DMS114 treated with DMSO at 0.1 percent for 48 hours (cell line): ENCODE measurements at regions not wholly inside any gene's neighbourhood (a gene's known extent, or its start where the extent isn't known, plus 50 kb on each side); places are given as distances from the start of the nearest gene placed in this dataset.

Source experiments
- DNase-seq: peaks from one replicate; lab custom pipeline; 2025; ENCODE audit not compliant: unreplicated experiment; lab: John Stamatoyannopoulos, UW

DNA sequence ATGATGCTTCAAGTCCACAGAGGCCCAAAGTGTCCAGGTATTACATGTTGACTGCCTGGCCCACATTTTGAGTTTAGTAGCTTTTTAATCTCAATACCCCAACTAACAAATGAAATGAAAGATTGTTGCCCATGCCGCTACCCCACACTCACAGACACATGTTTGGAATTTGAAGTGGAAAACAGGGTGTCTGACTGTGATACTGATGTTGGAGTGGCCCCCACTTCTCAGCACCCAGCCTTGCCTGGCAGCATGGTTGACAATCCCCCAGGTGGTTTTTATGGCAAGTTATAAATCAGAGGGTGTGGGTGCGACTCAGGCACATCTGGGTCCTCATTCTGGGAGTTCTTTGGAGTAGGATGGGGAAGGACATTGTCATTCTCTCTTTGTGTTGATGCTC, 314.7 kb upstream of the ZNF32 start:
- DNase-seq = no peak

DNA sequence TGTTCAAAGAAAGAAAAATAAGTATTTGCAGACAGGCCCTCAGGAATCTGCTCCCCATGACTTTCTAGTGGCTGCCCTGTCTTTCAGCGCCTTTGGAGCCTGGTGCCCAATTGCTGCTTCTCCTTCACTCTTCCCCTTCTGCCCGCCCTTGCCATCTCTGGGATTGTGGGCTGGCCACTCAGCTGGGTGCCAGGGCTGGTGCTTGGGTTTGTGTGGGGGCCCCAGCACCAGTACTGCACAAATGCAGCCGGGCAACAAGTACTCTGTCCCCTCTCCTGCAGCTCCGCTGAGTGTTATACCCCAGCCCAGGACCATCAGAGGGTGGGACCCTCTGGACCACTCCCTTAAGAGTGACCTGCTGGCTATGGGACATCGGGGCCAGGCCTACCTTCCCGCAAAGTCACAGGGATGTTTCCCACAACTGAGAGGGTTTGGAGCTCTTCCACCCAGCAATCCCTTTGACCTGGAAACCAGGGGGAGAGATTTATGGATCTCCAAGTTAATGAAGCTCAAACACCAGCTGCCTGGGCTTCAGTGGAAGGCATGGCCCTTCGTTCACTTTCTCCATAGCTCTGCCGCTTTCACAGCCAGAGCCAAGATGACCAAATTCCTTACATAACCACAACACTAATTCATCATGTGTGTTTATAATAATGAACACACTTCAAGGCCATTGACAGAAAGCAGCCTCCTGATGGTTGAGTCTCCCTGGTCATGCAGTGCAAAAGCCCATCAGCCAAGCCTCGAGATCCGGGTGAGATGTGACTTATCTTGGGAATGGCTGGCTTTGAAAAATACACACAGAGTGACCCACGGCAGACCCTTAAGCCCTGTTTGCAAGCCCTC, 313.9 kb upstream of the ZNF32 start:
- DNase-seq = no peak

DNA sequence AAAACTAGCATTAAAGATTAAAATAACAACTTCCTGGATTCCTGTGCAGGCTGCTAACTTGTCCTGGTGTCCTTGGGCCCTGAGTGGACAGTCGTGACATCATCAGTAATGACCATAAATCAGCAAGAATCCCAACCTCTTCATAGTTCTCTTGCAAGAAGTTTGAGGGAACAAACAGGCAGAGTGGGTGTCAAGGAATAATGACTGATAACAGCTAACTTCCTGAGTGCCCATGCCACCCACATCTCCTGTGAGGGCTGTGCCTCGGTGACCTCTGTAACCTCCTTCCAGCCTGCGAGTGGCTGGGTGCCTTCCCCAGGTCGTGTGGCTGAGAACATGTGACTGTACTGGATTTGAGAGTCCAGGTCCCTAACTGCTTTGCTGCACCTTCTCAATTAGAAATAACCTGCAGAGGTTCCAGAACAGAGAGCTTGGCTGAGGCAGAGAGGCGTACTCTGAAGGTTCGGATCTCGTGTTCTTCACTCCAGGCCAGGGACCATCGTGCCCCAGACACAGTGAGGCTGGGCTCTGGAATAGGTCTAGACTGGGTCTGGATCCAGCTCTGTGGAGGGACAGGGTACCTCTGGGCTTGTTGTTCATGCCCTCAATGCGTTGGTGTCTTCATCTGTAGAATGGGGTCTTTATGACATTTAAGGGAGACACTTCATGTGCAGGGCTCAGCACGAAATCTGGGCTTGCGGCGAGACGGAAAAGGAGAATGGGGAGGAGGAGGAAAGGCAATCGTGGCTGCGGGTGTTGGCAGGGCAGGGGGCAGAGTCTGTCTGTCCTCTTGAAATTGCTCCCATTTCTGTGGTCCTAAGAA, 313.1 kb upstream of the ZNF32 start:
- no peak for DNase-seq

DNA sequence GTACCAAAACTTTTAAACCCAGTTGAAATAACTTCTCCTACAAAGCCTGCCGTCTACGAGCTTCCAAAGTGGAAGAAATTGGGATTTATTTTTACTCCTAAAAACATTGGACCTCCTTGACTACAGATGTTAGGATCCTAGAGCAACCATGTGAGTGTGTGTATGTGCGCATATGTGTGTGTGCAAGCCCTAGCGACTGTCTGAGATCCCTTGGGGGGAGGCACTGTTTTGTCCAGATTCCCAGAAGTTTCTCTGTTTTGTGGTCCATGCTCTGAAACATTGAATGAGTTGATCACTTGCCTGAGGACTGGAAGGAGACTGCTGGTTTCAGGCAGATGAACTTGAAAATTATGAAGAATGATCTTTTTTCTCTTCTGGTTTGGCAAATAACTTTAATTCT, 312.3 kb upstream of the ZNF32 start:
- DNase-seq = no peak

DNA sequence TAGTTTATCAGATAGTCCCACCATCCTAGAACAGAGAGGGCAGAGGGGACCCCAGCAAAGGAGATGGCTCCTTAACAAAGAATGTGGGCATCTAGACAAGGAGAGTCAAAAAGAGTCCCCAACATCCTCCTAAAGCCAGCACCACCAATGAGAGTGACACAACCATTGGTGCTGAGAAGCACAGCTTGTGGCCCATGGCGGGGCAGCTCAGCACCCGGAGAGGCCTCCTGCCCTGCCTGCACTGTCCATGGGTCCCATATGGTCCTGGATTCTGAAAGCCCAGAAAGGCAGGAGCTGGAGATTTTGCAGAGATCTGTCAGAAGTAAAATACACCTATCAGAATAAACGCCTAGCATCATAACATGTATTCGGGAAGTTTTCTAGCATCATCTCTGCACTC, 311.8 kb upstream of the ZNF32 start:
- DNase-seq = no peak

DNA sequence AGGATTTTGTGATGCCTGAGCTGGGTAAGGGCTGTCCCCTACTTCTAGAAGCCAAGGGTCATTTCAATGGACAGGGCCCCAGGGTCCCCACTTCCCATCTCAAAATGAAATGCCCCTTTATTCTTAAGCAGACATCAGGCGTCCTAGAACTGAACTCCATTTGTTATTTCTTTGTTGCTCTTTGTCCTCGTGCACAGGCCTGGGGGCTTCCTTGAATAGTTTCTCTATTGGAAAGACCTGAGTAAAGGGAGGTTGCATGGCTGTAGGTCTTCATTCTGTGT, 311.4 kb upstream of the ZNF32 start:
- DNase-seq = no peak

DNA sequence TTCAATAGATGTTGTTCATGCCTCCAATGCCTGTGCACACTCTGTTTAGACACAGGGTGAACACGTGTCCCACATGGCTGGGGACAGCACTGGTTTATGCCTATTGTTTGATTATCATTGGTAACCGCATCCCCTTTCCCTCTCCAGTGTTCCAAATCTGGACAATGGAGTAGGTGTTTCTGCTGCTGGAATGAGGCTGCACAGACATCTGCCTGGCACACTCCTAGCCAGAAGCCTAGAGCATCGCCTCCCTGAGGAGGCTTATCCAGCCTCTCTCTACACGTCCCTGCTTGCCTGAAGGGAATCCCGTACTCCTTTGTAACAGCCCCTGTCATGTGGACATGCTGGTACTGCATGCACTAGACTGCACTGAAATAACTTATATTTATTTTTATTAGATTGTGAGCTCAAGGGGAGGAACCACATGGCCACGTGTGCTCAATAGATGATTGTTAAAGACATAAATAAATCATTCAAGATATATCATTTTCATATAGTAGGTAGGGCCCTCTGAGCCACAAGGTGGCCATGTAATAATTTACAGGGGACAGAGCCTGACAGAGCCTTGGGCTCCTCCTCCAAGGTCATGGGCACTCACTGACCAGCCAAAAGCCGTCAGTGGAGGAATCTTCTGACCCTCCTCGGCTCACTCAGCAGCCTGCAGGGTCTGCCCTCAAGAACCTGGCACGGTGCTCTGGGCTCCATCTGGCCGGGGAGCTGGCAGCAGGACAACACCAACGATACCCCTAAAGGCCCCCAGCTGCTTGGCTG, 310.9 kb upstream of the ZNF32 start:
- no peak for DNase-seq

DNA sequence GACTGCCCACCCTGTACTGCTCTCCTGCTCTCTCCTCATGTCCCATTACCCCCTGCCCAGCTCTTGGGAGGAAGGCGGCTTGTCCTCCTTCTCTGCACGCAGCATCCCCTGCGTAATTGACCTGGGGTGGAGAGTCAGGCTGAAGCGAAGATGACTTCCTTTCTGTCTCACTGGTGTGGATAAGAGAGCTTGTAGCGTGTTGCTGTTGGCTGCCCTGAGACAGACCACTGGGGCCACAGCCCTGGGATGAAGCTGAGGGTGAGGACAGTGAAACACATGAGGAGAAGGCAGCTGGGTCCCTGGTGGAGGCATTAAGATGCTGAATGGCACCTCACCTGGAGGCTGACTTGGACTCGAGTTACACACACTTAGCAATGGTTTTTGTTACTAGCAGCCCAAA, 310.3 kb upstream of the ZNF32 start:
- no peak for DNase-seq

DNA sequence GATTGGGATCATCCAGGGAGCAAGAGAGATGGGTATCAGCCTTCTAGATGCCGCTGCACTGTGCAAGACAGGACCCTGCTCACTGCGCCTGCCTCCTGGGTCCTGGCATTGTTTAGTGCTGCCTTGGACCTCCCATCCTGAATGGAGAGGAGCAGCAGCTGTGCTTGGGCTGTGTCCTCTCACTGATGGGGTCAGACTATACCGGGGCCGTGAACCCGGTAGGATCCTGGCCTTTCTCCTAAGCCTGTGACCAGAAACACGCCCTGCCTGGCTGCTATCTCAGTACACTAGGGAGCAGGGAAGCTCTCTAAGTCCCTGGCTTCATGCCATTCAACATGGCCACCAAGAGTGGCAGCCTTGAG, 309.4 kb upstream of the ZNF32 start:
- no peak for DNase-seq

DNA sequence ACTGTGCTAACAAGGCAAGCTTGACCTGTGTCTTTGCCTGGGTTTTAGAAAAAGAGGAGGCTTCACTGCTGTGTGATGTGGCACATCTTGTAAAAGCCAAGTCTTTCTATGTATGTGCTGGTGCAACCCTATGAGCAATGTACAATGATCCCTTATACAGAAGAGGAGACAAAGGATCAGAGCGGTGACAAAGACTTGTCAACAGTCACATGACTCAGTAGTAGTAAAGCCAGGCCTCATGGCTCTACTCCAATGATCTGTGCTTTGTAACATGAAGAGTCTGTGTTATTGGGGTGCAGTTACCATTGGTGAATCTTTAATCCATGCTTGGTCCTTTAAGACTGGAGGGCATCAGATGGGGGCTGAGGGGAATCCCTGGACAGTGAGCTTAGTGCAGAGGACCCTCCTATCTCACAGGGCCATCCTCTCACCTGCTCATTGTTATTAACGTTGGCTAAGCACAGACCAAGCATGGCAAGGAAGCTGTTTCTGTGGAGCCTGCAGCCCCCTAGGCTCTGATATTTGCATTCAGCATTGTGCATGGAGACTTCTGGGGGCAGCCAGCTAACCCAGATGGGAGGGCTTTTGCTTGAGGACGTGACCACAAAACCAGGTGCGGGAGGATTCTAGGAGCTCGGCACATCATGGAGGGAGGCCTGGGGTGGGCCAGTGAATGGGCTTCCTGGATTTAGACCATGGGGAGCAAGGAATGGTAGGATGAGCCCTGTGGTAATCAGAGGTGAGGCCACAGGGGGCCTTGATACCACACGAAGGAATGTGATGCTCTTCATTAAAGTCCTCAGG, 308.8 kb upstream of the ZNF32 start:
- DNase-seq = no peak

DNA sequence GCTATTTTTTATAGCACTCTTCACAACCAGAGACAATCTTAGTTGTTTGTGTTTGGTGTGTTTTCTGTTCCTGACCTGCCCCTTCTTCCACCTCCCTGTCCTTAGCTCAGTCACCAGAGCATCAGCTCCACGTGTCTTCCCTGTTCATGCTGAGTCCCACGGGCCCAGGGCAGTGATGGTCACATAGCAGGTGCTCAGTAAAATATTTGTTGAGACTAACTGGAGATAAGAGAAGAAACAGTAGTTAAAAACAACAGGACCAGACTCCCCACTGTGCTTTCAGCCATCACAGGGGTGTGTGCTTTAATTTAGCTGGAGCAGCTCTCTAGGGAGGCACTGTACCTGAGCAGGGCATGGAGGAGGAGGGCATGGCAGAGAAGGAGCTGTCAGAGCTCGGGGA, 307.3 kb upstream of the ZNF32 start:
- no peak for DNase-seq

DNA sequence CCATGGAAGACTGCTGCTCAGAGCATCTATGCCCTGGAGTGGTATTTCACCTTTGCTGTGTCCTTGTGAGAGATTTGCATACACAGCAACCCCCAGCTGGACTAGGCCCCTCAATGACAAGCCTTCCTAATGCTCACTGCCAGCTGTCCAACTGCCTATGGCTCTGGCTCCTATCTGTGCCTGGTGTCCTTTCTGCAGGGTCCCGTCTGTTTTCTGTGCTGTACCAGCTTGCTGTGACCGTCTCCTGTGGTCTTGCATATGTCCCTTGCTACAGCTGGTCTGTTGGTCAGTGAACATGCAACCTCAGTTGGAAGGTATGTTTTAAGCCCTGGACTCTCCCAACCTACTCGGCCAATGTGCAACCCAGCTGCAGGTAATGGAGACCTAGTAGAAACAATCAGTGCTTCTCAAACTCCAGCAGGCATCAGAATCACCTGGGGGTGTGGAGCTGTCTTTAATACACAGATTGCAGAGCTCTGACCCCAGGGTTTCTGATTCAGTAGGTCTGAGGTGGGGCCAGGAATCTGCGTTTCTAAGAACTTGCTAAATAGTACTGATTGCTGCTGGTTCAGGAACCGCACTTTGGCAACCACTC, 306.4 kb upstream of the ZNF32 start:
- no peak for DNase-seq

DNA sequence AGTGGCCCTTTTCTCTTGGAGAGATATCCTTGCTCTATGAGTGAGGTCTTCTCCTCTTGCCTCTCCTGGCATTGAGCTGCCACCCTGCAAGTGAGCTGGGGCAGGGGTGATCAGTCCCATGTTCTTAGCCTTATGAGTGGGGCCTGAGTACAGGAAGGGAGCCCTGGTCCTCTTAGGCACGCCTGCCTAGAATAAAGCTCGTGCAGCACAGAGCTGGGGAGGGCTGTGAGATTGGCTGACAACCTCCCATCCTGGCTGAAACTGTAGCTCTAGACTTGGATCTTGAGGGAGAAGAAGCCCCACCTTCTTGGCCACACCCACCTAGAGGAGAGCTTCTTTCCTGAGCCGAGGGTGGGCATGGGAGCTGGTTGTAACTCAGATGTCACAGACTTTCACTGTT, 305.0 kb upstream of the ZNF32 start:
- no peak for DNase-seq

DNA sequence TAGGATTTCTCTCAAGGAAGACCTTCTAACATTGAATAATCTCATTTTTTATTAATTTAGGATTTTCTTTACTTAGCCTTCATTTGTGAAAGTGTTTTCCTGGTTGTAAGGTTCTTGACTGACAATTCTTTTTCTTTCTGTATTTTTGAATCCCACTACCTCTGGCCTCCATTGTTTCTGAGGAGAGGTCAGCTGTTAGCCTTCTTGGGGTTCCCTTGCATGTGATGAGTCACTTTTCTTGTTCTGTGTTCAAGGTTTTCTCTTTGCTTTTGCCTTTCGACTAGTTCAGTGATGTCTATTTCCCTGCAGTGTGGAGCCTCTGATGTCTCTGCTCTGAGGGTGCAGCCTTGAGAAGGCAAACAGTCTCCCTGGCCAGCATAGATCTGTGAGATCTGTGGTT, 304.1 kb upstream of the ZNF32 start:
- DNase-seq = no peak

DNA sequence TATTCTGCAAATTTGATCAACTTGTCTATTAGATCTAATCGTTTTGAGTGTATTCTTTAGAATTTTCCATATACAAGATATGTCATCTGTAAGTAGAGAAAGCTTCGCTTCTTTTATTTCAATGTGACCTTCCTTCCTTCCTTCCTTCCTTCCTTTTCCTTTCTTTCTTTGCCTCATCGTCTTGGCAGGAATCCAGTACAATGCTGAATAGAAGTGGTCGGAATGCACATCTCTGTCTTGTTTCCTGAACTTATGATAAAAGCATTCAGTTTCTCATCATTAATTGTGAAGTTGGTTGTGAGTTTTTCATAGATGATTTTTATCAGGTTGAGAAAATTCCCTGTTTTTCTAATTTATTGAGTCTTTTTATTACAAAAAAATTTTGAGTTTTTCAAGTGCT, 300.7 kb upstream of the ZNF32 start:
- no peak for DNase-seq

DNA sequence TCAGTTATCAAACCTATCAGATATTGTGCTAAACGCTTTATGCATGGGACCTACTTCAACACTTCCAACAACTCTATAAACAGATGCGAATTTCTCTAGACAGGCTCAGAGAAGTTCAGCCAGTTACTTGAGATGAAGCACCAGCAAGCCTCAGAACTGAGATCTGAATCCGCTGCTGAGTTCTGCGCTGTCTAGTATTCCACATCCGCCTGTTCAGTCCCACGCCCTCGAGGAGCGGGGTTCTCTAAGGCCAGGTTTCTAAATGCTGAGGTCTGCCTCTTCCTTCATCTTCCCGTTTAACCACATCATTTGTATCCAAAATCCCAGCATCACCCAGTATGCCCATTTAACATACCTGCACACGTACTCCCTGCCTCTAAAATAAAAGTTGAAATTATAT, 297.8 kb upstream of the ZNF32 start:
- no peak for DNase-seq

DNA sequence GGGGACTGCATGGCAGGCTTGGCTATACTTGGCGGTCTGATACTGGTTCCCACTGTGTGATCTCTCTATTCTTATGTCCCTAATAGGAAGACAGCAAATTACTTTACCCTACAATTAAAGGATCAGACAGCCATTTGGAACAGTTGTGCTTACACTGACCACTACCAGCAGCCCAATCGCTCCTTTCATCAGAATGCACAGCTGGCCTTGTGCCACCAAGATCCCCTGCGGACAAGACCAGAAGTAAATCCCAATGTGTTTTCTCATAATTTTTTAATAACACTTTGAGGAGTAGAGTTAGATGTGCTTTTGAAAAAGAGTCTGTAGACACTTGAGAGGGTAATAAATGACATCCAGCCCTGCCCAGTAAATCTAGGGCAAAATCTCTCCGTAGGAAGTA, 297.2 kb upstream of the ZNF32 start:
- DNase-seq = no peak

DNA sequence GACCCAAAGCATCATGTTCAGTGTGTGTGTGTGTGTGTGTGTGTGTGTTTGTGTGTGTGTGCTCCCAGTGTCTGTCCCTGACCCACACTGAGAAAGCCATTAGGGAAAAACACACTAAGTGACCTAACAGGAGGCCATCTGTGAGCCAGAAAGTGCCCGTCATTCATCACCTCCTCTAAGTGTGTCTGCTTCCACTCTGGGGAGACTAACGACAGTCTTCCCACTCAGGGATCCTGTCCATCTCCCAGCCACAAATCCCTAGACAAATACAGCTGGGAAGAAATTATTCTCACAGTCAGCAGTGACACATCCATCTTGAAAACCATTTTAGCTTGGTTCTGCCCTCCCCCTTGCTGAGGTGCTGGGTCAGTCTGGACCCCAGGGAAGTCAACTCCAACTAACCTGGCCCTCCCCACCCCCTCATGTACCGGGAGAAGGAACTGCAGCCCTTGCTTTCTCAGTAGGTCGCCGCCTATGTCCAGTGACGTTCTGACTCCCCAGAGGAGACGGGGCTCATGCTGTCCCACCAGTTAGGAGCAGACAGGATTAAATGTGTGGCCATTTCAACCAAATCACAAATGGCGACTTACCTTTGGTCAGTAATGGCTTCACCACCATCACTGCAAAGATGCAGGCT, 296.5 kb upstream of the ZNF32 start:
- DNase-seq = no peak

DNA sequence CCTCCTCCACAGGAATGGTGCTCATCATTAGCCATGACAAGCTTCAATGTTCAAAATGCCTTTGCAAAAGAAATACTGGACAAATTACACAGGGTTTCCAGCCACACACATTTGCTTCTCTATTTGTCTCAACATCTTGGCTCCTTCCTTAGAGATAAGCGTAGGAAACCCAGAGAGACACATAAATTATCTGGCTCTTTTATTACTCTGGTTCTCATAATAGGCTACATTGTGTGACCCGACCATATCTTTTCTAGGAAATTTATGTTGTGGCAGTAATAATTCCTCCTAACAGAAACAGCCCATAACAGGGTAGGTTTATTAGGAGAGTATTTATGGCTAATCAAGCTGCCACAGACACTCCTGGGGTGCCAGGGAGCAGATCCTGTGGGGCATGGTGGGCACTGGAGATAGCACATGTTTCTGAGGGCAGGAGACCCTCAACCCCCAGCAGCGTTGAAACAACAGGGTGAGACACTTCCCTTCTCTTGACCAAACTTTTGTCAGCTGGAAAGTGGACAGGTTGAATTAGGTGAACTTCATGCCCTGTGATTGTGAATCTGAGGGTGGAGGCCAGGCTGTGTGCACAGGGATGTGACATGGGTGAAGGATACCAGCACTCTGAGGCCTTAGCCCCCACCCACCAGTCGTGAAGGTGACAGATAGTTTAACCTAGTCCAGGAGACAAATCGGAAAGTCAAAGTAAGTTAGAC, 295.9 kb upstream of the ZNF32 start:
- no peak for DNase-seq
